GM18861 (cell line): ENCODE measurements at regions not wholly inside any gene's neighbourhood (a gene's known extent, or its start where the extent isn't known, plus 50 kb on each side); places are given as distances from the start of the nearest gene placed in this dataset.

Source experiments
- ATAC-seq: cut with Tn5 transposase; IDR thresholded peaks from one replicate; pipeline ENCODE4 v1.9.1; 2021; ENCODE audit not compliant: unreplicated experiment

GRCh38 chr4:163755013-163755412 lies 260.5 kb downstream of the TMA16 start:
- ATAC-seq: peak; percentile 54

GRCh38 chr4:163757219-163757618 lies 262.7 kb downstream of the TMA16 start:
- ATAC-seq: no peak

- no peak for ATAC-seq
Observed at GRCh38 chr4:163758032-163758431, 263.5 kb downstream of the TMA16 start.

GRCh38 chr4:163762741-163763140 lies 268.3 kb downstream of the TMA16 start:
- ATAC-seq: no peak

- ATAC-seq: no peak
Observed at GRCh38 chr4:163764569-163764968, 270.1 kb downstream of the TMA16 start.

- ATAC-seq: no peak
Observed at GRCh38 chr4:163768014-163768413, 273.5 kb downstream of the TMA16 start.

GRCh38 chr4:163772238-163772637 lies 277.7 kb downstream of the TMA16 start:
- no peak for ATAC-seq

GRCh38 chr4:163773940-163774339 lies 279.4 kb downstream of the TMA16 start:
- no peak for ATAC-seq

- ATAC-seq: no peak
Observed at GRCh38 chr4:163776957-163777356, 282.5 kb downstream of the TMA16 start.

- no peak for ATAC-seq
Observed at GRCh38 chr4:163781726-163782125, 287.2 kb downstream of the TMA16 start.

GRCh38 chr4:163790231-163790630 lies 295.7 kb downstream of the TMA16 start:
- no peak for ATAC-seq

- ATAC-seq: no peak
Observed at GRCh38 chr4:163795885-163796284, 301.4 kb downstream of the TMA16 start.

- ATAC-seq: no peak
Observed at GRCh38 chr4:163804001-163804400, 309.5 kb downstream of the TMA16 start.

GRCh38 chr4:163806653-163807052 lies 312.2 kb downstream of the TMA16 start:
- ATAC-seq: no peak

GRCh38 chr4:163808011-163808410 lies 313.5 kb downstream of the TMA16 start:
- no peak for ATAC-seq

- peak; percentile 58 for ATAC-seq
Observed at GRCh38 chr4:163810755-163811154, 316.3 kb downstream of the TMA16 start.

- peak; percentile 78 for ATAC-seq
Observed at GRCh38 chr4:163815776-163816175, 321.3 kb downstream of the TMA16 start.

- ATAC-seq: no peak
Observed at GRCh38 chr4:163816494-163816893, 322.0 kb downstream of the TMA16 start.

- no peak for ATAC-seq
Observed at GRCh38 chr4:163818673-163819072, 324.2 kb downstream of the TMA16 start.

- ATAC-seq: no peak
Observed at GRCh38 chr4:163833669-163834068, 339.2 kb downstream of the TMA16 start.

- no peak for ATAC-seq
Observed at GRCh38 chr4:163846008-163846407, 351.5 kb downstream of the TMA16 start.

GRCh38 chr4:163852246-163852645 lies 357.8 kb downstream of the TMA16 start:
- ATAC-seq: no peak

GRCh38 chr4:163857903-163858302 lies 363.4 kb downstream of the TMA16 start:
- ATAC-seq: no peak

- no peak for ATAC-seq
Observed at GRCh38 chr4:163858515-163858914, 364.0 kb downstream of the TMA16 start.
